Hepatic stellate cell (primary cell): ENCODE measurements at regions not wholly inside any gene's neighbourhood (a gene's known extent, or its start where the extent isn't known, plus 50 kb on each side); places are given as distances from the start of the nearest gene placed in this dataset.
"Not testable (repeated sequence)": the region's sequence is repeated elsewhere in the genome, so short reads cannot be mapped to it uniquely, and the experiment has no call there.

Experiments
- DNase-seq: peaks from one replicate; pipeline ENCODE4 v3.0.0; 2011; ENCODE audit warnings: low spot score

DNA sequence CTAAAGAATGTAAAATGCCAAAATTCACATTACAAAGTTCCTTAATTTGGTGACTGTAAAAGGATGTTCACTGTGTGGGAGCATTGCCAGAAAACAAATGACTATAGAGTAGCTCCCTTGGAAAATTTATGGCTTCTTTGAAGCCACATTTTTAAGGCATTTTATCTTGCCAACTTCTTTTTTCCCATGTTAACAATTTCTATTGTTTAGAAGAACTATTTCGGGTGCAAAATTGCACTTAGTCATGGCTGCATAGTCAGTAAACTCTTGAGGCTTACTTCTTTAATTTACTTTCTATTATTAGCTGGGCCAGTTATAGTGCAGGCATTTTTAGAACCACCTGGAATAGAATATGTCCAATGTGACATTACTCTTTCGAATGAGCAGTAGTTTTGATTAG, 515.3 kb downstream of the JRKL start:
- no peak for DNase-seq

DNA sequence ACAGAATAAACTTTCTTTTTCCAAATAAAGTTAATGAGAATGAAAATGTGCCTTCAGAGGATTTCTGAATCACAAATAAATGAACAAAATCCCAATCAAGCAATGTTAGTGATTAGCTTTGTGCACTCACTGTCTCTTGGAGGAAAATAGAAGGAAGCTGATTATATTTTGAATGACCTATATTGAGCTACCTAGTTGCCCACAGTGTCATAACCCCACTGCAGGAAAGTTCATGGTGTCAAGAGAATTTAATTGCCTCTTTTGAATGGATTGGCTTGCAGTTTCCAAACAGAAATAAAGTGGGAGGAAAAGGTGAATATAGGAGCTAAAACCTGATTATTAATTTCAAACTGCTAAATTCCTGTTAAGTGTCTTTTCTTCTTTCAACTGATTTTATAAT, 515.9 kb downstream of the JRKL start:
- DNase-seq = no peak

DNA sequence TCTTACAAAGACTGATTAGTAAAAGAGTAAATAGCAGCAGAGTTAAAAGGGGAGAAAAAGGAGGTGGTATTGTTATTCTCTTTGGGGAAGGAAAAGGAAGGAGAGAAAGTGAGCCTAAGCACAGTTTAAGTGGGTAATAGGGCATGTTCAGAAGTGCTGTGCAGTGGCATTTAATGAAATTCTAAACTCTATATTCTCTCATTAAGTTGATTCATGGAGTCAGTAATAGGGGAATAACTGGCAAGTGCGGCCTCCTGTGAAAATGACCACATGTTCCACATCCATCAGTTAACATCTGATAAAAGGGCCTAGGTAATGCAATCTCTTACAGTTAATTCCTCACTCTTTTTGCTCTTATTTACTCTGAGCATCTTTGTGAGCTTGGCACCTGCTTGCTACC, 516.7 kb downstream of the JRKL start:
- no peak for DNase-seq

DNA sequence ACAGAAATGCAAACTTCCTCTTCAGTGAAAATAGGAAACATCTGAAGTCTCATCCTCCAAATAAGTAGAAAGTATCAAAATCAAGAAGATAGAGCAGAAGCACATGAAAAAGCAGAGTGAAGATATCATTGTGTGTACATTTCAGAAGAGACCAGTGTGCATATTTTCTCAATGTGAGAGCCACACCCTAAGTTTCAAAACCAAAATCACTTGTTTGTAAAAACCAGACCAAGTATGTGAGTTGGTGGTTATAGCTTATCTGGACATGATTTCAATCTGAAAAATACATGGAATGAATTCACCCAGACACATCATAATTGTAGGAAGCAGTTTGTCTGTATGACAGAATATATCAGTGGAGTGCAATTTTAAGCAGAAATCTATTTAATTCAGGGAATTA, 536.0 kb downstream of the JRKL start:
- no peak for DNase-seq

DNA sequence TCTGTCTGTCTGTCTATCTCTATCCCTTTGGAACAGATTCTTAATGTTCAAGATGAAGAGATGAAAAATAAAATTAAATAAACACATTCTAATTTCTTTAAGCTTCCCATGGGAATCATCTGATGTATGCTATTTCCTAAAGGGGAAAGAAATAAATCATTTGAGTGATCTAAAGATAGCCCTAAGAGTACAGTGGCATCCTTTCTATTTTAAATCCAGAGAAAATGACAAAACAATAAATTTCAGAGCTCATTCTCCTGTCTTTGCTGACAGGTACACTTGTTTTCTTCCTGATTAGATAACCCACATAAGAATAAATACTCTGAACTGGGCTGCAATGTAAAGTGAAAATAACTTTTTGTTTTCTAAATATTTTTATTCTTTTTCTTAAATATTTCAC, 550.4 kb downstream of the JRKL start:
- DNase-seq = no peak

DNA sequence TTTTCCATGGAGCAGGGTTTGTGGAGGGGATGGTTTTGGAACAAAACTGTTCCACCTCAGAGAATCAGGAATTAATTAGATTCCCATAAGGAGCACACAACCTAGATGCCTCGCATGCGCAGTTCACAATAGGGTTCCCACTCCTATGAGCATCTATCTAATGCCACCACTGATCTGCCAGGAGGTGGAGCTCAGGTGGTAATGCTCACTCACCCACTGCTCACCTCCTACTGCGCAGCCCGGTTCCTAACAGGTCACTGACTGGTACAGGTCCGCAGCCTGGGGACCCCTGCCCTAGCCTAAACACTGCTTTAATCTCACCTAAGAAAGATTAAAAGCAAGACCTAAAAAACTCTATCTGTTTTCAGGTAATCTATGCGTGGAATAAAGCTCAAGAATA, 553.0 kb downstream of the JRKL start:
- no peak for DNase-seq

DNA sequence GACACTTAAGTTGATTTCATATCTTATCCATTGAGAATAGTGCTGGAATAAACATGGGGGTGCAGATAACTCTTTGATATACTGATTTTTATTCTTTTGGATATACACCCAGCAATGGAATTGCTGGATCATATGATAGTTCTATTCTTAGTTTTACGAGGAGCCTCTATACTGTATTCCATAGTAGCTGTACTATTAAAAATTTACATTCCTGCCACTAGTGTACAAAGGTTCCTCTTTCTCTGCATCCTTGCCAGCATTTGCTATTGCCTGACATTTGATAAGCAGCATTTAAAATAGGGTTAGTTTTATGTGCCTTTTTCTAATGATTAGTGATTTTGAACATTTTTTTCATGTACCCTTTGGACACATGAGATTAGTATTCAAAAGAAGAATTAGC, 554.2 kb downstream of the JRKL start:
- DNase-seq = no peak

DNA sequence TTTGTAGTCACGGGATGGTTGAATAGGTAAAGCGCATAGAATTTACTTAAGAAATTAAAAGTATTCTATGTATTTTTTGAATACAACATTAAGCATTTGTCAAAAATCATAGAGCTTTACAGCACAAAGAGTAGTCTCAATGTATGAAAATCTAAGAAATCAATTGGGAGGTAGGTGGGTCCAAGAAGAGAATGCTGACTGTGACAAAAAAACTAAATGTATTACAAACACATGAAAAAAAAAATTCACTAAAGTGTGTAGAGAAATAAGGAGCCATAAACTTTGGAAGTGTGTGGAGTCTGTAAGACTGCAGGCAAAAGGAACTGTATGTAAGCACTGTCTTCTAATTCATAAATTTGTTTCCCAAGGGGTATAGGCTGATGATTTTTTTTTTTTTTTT, 558.3 kb downstream of the JRKL start:
- no peak for DNase-seq

DNA sequence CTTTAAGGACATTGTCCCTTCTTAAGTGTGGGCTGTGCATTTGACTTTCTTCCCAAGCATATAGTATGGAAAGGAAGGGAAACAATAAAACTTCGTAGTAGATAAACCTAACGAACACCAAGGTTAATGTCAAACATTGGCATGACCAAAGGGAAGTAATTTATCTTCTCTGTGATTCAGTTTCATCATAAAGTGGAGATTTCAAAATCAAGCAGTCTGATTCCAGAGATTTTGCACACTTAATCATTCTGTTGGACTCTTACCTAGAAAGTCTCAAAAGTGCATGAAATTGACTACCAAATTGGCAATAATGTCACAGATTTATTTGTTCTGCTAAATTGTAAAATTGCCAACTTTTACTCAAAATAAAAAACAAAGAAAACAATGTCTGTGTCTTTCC, 559.7 kb downstream of the JRKL start:
- no peak for DNase-seq

DNA sequence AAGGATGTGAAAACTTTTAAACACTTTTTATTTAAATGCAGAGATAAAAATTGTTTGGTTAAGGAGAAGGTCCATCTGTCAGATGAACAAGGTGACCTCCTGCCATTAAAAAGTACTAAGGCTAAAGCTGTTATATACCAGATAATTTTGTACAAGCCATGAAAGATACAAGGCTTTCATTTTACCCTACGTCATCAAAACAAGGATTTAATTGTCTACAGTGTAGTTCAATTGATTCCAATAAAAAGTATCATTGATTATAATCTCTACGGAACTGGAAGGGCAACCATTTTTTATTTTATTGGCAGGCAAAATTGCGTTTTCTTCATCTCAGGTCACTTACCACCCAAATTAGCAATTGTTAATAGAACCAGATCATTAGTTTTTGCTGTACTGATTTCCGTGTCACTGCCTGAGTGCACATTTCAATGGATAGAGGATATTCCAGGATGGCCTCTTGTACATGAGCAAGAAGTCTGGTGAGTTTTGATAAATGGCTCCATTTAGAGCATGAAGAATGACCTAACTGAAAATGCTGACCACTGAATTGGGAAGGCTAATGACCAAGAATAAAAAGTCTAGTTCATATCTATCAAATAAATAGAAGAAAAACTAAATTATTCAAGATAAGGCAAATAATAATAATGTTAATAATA, 564.9 kb downstream of the JRKL start:
- no peak for DNase-seq

DNA sequence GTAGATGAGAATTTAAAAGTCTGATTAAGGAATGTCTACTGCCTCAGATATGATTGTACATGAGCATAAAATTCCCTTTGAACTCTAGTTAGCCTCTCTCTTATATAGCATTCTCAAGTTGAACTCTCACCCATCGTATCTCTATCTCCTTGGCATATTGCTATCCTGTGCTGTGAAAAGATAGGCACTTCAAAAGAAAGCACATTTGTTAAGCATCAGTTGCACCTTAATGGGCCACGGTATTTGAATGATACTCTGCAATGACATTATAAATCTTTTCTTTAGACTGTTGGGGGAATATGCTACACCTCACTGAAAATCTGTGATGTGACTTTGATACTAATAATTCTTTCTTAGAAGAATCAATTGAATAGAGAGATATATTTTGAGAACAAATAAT, 570.7 kb downstream of the JRKL start:
- DNase-seq = no peak

DNA sequence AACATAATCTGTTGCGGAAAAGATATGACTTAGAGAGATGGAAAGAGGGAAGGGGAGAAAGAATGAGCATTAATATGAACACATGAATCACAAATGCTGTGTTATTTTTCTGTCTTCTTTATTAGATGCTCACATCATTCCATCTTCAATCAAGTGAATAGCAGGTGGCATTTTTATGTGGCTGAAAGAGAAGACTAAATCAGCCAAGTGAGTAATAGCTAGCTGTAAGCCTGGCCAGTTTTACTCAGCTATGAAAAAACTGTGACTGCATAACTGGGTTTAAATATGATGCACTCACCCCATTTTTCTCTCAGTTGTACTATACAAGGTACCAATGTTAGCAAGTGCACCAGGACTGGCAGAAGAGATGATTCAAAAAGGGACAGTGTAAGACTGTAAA, 571.1 kb downstream of the JRKL start:
- no peak for DNase-seq

DNA sequence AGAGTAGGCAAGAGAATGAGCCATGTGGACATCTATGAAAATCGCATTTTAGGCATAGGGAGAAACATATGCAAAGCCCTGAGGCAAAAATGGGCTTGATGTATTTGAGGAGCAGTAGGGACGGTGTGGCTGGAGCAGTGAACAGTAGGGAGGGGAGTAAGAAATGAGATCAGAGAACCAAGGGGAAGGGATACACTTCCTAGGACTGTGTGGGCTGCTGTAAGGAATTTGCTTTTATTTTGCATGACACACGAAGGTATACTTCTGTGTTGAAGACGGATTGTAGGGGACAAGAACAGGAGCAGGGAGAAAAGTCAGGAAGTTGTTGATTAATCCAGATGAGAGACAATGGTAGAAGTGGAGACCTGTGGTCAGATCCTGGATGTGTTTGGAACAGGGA, 572.1 kb downstream of the JRKL start:
- no peak for DNase-seq

DNA sequence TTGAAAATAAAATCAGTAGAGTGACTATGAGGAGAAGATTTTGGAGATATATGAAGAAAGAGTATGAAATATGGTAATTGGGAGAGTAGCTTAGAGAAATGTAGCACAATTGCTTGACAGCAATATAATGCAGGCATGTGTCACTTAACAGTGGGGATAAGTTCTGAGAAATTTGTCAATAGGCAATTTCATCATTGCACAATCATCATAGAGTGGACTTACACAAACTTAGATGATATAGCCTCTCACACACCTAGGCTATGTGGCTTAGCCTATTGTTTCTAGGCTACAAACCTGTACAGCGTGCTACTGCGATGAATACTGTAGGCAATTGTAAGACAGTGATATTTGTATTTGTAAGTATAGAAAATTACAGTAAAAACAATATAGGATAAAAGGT, 573.6 kb downstream of the JRKL start:
- no peak for DNase-seq

DNA sequence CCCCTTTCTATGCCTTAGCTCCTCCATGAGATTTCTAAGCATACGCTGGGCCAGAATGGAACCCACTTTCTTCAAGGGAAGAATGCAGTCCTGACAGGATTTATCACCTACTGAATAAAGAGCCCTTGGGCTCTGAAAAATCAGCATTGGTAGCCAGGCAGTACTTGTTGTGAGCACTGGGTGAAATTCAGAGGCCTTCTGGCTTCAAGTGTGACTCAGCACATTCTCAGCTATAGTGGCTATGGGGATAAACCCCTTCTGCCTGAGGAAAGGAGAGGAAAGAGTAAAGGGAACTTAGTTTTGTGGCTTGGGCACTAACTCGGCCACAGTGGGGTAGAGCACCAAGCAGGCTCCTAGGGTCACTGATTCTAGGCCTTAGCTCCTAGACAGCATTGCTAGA, 574.8 kb downstream of the JRKL start:
- DNase-seq = no peak

DNA sequence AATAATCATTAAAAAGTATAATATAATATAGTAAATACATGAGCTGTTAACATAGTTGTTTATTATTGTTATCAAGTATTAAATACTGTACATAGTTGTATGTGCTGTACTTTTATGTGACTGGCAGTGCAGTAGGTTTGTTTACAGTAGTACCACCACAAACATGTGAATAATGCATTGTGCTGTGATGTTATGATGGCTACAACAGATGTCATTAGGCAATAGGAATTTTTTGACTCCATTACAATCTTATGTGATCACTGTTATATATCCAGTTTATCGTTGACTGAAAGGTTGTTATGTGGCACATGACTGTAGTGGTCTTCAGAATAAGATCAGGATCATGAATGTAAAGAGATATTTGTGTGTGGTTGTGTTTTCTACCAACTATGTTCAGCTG, 577.8 kb downstream of the JRKL start:
- no peak for DNase-seq

DNA sequence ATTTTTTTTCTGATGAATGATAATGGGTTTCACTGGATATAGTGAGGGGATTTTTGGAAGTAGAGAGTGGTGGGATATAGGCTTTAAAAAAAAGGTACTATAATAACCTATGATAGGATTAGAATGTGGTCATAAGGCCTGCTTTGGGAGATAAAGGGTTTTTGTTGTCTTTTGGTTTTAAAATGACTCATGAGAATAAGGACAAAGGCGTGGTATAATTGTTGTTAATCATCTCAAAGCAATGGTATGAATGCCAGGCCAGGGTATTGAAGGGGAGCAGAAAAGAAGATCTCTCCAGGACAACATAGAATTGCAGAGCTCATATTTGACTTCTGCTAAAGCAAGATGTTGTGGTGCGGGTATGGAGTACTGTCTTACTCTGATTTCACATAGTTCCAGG, 579.4 kb downstream of the JRKL start:
- no peak for DNase-seq

DNA sequence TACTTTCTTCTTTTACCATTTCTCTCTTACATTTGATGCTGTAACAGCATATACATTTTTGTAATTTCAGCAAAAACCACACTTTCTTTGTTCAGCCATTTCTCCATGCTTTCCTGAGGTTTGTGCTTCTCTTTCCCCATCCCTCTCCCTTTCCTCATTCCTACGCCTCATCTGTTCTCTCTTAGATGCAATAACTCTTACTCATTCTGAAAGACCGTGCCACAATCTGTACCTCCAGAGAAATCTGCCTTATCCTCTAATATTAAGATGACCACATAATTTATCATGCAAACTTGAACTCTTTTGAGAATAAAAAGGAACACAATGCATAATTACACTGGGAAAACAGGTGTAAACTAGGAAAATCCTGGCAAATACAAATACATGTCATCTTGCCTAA, 588.9 kb downstream of the JRKL start:
- DNase-seq = no peak

DNA sequence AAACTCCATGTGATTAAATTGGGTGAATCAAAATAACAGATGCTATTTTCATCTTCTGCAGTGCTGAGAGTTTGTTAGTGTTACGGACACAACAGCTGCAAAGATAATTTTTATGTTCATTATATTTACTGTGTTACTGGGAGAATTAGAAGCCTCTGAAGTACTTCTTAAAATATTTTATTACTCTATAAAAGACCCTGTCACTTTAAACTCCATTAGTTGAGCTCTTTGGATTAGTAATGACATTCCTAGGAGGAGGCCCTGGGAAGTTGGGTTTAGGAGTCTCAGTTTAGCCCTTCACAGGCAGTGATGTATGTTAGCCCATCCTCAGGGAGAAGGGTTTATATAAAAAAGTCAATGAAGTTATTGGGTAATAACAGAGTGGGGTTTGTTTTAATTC, 596.7 kb downstream of the JRKL start:
- DNase-seq = no peak

DNA sequence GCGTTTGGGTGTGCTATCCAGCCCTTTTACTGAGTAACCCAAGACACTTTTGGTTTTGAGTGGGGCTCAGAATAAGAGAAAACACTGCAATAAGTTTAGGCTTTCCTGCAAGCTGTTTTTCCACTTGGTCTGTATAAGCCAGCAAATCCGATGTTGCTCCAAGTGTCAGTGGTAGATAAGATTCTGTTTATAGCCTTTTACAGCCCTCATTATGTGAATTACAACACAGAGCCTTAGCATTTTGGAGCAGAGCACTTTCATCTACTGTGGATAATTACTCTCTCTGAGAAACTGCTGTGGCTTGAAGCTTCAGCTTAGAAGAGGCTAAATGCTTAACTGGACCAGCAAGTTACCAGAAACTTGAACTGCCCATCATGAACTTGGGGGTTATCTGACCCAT, 601.1 kb downstream of the JRKL start:
- DNase-seq = no peak

DNA sequence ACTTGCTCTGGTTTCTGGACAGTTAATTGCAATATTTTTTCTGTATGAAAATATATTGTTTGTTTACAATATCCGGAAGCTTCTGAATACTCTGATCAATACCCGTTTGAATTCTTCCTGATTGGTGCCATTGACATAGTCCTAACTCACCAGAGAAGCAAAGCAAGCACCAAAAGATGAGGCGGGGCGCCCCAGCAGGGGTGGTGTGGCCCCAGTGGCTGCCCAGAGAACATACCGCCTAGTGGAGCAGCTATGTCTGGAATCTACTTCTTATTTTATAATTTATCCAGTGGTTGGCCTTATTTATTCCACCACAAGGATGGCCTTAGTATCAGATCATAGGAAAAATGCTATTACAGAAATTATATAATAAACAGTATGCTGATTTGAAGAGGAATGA, 610.7 kb downstream of the JRKL start:
- no peak for DNase-seq

DNA sequence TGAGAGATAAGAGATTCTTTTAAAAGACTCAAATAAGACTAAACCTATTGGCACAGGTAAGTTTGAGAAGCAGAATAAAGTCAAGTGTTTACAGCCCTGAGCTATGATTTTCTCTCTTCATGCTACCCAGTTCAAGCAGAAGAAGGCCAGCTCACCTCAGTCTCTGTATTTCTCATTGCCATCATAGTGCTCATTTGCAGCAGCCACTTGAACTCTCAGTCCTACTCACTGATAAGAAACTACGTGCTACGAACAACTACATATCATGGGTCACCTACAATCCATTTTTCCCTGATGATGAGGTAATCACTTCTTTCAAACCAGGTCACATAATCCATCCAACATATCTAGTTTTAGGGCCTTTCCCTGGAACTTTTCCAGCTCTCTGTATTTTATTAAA, 617.5 kb downstream of the JRKL start:
- no peak for DNase-seq

DNA sequence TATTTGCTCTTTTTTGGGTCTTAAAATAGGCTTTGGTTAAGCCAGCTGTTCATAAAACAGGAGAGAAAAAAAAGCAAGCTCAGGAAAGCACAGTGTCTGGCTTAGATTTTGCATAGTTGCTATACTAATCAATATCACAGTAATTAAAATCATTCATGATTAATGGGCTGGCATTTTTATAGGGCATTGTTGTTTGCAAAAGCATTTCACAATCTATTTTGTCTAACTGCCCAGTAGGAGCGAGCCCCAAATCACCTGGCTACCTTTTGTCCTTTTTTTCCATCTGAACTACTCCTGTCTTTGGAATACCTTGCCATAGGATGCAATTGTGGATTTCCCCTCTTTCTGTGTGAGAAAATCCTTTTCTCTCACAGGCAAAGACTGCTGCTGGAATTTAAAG, 619.8 kb downstream of the JRKL start:
- DNase-seq = no peak

DNA sequence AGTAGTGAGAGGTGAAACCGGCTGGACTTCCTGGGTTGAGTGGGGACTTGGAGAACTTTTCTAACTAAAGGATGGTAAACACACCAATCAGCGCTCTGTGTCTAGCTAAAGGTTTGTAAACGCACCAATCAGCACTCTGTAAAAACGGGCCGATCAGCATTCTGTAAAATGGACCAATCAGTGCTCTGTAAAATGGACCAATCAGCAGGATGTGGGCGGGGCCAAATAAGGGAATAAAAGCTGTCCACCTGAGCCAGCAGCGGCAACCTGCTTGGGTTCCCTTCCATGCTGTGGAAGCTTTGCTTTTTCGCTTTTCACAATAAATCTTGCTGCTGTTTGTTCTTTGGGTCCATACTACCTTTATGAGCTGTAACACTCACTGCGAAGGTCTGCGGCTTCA, 621.2 kb downstream of the JRKL start:
- DNase-seq = not testable (repeated sequence)

DNA sequence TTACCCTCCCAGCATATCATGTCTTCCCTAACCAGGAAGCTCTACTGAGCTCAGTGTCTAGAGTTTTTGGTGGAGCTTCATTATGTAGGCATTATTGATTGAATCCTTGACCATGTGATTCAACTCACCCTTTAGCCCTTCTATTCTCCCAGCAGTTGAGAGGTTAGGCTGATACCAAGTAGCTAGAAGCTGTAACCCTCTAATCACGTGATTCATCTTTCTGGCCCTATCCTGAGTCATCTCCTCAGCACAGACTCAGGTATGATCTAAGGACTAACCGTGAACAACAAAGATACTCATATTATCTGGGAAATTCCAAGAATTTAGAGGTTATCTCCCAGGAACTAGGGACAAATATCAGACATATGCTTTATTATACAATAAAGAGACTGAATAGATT, 625.5 kb downstream of the JRKL start:
- no peak for DNase-seq
